HG03378 (cell line): ENCODE measurements at regions not wholly inside any gene's neighbourhood (a gene's known extent, or its start where the extent isn't known, plus 50 kb on each side); places are given as distances from the start of the nearest gene placed in this dataset.

Experiments
- ATAC-seq: cut with Tn5 transposase; IDR thresholded peaks from one replicate; pipeline ENCODE4 v1.9.1; 2021; ENCODE audit warnings: mild to moderate bottlenecking, moderate library complexity; ENCODE audit not compliant: unreplicated experiment

DNA sequence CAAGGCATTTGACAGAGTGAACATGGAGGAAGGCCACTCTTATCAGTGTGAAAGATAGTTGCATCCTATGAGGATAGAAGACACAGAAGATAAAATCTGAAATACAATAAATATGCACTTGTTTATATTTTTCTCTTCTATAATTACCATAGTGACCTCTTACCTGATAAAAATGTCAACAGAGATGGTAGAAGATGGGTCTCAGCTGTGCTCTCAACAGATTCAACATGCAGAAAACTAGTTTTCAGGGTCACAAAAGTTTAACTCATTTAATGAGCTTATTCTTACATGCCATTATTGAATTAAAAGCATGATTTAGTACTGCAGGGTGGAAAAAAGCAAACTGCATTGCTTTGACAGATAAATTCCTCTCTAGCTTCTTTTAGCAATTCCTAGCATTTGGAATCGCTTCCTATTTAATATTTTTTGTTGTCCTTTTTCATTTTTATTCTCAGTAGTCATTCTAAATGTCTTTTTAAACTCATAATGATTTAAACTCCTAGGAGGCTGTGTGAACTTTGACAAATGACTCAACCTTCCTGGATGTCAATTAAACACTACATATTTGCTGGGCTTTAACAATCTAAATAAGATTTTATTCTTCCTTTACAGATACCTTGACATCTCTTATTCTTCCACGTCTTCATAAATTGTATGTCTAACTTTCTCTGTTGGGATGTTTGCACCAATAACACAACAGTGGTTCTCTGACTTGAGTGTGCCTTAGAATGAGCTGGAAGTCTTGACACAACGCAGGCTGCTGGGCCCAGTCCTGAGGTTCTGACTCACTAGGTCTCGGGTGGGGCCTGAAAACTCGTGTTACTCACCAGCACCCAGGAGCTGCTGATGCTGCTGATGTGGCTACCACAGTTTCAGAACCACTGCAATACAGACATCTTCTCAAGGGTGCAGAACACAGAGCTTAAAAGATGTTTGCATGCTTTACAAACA lies 565.5 kb upstream of the IGFBP3 start:
- ATAC-seq: no peak

DNA sequence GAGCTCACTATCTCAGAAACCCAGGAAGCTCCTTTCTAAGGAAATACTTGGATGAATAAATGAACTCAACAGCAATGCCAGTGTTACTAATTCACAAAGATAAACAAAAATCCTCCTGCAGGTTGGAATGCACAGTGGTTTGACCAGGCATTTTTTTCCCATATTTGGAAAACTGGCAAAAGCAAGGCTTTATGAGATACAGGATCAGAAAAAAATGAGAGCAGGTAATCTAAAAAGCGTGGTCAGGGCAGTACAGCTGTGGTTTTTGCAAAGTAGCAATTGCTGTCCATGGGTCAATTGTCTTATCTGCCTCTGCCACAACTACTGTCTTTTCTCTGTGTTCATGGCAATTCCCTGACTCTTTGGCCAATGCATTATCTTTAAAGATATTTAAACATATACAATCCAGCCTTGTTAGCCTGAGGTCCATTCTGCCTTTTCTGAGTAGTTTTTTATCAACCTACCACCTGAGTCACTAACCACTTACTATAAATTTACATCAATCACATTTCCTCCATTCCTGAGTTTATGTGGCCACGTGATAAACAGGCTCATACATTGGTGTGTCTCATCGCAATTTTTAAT lies 564.5 kb upstream of the IGFBP3 start:
- ATAC-seq: no peak

DNA sequence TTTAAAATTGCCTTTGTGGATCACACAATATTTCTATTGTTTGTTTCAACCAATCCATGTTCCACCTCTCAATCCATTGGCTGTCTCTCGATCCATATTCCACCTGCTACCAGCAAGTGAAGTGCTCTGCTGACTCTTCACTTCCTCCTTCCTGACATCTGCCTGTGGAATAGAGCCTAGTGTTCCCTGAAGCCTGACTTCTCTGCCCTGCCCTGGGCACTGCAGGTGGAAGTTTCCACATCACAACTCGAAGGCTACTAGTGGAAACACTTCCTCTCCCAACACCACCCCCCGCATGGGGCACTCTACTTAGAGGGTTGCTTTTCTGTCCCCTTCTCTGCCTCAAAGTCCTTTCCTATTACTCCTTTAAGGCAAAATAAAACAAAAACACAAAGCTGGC lies 563.8 kb upstream of the IGFBP3 start:
- no peak for ATAC-seq

DNA sequence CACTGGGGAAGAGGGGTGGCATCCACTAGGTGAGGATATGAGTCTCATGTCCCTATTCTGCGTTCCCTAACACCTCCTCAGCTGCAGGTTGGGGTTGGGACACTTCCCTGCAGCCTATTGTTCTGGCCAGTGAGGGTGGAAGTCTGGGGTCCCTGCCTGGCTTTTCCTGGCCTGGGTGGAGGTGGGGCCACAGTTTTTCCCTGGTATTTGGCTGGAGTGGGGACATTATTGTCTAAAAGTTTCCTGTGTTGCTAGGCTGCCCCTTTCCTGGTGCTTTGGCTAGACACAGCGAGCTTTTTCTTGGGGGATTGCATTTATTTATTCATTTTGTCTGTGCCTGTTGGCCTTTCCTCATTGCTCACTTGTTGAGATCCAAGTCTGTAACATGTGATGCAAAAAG lies 559.5 kb upstream of the IGFBP3 start:
- no peak for ATAC-seq

DNA sequence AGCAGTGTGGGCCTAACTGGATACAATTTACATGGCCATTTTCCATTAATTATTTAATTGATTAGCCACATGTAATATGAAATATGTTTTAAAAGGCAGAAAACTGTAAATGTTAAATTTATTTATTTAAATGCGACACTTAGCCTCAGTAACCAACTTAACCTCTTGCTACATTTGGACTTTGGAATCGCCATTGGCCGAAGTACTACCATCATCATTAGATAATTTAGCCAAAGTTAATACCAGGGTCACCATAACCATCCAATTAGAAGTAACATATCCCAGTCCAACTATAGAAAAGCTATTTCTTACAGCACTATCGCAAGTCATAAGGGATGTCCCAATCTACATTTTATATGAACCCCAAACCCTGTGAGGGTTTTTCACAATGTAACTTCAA lies 558.6 kb upstream of the IGFBP3 start:
- ATAC-seq: no peak

DNA sequence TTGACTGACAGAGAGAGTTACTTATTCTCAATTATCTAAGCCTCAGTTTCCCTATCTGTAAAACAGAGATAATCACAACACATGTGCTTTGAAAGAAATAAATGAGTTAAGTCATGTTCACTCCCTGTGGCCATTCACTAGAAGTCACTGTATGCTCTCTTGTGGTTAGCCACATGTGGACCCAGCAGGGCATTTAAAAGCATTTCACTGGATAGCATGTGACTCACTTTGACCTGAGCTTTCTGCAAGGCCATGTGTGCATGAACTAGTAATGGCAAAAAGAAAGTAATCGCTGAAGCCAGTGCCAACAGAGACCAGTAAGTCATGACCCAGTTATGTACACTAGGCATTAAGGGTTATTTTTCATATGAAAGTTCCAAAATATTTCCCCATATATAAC lies 557.0 kb upstream of the IGFBP3 start:
- ATAC-seq: no peak

DNA sequence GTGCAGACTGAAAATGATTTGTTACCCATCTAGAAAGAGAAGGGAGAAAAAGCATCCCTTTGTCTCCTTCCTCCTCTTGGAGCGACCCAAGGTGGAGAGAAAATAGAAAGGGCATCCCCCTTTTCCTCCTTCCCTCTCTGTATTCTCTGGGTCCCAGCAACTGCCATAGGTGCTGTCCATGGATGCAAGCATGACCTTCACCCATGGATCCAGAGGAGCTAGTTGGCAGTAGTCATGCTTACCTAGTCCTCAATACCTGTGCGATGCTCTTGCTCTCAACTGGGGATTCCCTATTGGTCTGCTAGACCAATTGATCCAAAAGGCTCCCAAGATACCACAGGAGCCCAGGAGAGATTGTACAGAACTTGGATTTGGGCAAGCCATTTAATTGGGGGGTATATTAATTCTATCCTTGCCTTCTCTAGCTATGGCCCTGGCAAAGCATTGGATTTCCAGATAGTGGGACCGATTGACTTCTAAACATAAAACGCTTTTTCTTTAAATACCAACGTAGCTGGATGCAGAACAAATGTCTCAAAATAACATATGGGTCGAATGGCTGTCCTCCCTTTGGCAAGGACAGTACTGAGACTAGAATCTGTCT lies 547.8 kb upstream of the IGFBP3 start:
- ATAC-seq: no peak

DNA sequence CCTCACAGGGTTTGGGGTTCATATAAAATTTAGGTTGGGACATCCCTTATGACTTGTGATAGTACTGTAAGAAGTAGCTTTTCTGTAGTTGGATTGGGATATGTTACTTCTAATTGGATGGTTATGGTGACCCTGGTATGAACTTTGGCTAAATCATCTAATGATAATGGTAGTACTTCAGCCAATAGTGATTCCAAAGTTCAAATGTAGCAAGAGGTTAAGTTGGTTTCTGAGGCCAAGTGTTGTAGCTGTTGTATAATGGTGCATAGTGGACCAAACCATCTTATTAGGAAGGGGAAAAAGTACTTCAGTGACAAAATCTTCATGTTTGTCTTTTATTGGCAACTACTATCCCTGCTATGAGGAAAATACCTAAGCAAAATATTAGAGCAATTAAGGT lies 542.1 kb upstream of the IGFBP3 start:
- no peak for ATAC-seq

DNA sequence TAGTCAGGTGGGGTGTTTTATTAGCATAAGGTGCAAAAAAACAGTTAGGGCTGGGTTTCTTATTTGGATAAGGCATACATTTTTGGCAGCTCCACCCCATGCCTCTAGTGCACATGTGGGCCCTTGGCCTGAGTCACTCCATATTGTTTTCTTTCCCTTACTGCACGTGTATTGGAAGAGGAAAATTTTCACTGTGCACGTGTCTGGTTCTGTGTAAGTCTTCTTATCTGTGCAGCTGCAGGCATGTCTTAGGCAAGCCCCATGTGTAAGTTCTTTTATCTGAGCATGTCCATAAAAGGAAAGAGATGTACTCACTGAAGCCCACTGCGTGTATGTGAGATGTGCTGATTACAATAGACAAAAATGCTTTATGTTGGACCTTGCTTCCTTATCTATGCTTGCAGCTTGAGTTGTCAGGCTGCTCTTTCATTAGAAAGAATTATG lies 540.3 kb upstream of the IGFBP3 start:
- ATAC-seq: no peak

DNA sequence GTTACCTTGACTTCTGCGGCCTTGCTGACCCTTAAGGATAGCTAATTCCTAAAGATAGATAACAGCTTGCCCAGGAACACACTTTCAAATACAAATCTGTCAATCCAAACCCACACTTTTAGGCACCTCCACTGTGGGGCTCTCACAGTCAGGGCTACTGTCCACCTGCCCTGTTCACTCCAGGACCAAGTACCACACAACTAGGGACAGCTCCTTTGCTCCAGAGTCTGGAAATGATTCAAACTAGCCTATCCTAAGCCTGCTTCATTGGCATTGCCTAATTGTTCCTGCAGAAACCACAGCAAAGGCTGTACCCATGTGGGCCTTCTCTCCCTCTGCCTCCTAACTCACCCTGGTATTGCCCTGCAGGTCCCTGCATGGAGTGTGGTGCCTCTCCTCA lies 538.9 kb upstream of the IGFBP3 start:
- no peak for ATAC-seq

DNA sequence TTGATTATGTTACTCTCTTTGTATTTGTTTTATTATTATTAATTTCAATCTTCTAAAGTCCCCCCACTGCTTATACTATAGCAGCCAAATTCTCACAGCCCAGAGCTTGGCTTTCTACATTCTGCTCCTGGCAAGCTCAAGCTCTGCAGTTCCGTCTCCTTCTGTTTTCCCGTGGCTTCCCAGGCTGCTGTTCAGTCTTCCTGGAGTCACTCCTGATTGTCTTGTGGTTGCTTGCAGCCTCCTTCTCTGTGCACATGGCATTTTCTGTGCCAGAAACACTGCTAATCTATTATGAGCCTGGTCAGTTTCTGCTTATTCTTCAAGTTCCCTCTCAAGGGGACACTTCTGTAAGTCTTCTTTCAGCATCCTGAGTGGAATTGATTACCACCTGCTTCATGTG lies 533.7 kb upstream of the IGFBP3 start:
- ATAC-seq: no peak

DNA sequence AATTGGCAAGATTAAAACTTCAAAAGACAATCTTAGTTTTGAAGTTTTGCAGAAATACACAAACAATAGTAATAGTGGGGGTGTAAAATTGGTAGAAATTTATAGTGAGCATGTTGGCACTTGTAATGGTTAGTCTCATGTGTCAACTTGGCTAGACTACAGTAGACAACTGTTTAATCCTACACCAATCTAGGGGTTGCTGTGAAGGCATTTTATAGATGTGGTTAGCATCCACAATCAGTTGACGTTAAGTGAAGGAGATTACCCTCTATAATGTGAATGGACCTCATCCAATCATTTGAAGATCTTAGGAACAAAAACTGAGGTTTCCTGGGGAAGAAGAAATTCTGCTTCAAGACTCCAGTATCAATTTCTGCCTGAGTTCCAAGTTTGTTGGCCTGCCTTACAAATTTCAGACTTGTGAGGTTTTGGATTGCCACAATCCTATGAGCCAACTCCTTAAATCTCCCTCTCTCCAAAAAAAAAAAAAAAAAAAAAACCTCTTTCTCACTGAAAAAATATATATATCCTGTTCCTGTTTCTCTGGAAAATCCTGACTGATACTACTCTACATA lies 531.6 kb upstream of the IGFBP3 start:
- ATAC-seq: no peak

DNA sequence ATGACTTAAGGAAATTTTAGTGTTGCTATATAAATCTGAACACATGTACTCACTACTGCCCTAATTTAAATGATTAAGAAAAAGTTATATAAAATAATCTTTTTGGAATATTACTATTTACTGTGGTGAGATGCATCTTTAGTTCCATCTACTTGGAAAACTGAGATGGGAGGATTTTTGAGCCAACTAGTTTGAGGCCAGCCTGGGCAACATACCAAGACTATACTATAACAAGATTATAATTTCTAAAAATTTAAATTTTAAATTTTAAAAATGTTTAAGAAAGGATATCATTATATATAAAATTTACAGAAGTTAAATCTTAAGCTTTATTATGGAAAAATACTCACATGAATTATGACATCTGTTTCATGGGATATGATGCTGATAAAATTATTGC lies 530.8 kb upstream of the IGFBP3 start:
- no peak for ATAC-seq

DNA sequence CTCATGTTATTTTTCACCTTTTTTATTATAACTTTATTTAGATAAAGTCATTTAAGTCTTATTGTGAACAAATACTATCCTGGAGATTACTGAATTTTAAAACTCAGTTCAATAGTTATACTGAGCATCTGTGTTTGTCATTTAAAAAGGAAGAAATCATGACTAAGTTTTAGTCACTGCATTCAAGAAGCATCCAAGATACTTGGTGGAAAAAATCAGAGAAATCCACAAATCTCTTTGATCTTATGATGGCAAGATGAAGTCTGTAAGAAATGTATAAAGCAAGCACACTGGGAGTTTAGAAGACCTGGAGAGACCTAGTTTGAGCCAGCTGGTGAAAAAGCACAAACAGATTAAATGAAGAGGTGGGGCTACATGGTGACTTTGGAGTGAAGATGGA lies 529.8 kb upstream of the IGFBP3 start:
- ATAC-seq: no peak

DNA sequence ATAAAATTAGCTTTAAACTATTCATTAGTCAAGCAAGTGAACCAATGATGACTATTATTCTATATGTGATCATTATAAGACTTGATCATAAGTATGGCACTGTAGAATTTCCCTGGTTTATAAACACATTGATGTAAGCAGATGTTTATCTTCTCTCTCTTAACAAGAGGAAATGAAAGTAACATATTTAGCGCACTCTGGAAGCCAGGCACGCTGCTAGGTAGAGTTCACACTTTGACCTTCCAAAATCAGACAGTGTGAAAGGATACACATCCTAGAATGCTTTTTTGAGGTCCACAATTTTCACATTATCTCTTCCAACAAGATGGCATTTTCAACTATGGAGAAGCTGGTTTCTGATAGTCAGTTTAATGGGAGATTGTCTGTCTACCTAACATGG lies 529.4 kb upstream of the IGFBP3 start:
- no peak for ATAC-seq

DNA sequence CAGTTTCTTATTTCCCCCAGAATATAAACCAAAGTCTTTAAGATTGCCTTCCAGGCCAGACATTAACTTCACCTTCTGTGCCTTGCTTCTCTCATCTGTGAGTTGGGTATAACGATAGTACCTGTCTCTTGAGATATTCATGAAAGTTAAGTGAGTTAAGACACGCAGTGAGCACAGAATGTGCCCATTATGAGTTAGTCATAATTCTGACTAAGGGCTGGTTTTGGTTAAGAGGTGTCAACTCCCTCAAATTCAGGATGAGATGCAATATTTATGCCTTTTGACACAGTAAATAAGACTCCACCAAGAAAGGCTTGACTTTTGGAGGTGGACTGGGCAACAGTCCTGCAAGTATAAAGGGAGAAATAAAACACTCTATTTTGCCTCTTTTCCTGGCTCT lies 528.7 kb upstream of the IGFBP3 start:
- no peak for ATAC-seq

DNA sequence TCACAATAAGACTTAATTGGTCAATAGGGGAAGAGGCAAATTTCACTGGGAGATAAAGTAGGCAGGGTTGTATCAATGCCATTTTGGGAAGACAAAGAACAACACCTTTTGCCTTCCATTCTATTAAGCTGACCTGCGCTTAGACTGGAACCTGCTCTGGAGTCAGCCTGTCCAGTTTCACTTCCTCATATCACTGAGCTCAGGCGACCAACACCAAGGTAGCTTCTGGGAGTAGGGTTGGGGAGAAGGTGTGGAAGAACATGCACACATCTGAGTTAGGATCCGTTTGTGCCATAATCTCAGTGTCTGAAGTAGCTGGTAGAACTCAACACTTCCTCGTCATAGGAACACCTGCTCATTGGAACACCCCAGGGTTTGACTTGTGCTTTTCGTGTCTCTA lies 527.4 kb upstream of the IGFBP3 start:
- no peak for ATAC-seq

DNA sequence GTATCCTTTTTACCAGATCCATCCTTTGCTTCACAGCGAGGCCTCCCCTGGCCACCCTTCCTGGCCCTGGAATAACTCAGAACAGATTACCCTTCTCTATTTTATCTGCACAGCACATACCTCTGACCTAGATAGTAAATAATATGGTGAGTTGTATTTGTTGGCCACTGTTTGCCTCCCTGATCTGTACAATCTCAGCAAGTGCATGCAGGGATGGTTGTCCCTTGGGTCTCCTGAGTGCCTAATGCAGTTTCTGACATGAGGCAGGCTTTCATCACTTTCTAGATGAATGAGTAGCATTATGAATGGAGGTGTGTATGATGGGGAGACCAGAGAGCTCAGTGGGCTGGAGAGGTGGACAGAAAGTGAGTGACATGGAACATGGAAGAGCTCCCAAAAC lies 525.1 kb upstream of the IGFBP3 start:
- ATAC-seq: no peak

DNA sequence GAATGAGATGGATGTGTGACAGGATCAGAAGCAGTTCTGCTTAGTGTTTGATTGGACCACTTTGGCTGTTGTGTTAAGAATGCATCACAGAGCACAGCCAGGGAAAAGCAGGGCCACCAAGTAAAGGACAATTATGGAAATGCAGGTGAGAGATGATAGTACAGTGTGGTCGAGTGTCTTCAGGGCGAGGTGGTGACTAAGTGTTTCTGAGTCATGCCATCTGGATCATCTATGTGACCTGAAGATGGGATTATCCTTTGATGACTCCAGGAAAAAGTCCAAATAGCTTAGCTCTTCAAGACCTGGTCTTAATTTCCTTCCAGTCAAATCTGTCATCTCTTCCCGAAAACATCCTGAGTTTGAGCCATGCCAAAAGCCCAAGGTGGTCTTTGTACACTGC lies 523.2 kb upstream of the IGFBP3 start:
- no peak for ATAC-seq

DNA sequence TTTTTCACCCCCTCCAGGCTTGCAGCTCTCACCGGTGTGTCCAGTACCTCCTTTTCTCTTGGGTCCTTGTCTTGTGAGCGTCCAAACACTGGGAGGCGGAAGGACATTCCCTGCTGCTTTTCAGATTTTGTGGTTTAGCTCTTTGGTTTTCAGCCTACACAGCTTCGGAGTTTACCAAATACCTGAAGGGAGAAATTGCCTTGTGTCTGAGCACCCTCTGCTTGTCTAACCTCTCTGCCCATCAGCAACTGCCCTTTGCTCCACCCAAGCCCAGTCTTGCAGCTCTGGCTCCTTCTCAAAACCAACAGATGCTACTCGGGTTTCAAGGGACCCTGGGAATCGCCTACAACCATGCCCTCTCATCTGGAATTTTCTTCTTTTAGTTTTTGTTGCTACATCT lies 519.1 kb upstream of the IGFBP3 start:
- ATAC-seq: no peak

DNA sequence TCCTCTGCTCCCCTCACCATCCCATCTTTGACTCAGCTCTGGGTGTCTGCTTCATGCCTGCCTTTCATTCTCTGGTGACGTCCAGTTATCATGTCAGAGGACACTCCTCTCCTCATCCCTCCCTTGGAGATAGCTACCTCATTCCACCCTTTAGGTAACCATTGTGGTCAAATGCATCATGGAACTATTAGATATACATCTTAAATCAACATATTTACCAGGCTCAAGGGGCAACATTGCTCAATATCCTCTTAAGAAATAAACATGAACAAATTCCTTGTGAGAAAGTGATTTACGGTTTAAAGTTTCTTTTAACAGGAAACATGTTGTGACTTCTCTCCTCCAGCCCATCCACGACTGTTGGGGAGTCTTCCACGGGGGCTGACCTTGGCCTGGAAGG lies 511.6 kb upstream of the IGFBP3 start:
- ATAC-seq: no peak

DNA sequence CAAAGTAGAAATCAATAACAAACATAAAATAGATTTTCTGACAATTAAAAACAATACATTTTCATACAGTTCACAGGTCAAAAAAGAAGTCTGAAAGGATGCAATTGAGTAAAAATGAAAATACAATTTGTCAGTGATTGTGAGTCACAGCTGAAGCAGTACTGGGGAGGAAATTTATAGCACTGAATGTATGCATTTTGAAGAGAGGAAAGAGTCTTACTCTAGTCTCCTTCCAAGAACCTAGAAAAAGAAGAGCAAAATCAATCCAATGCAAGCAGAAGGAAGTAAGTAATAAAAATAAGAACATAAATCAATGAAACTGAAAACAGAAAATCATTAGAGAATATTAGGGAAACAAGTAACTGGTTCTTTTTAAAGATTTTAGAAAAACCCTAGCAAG lies 507.2 kb upstream of the IGFBP3 start:
- ATAC-seq: no peak
